Activated CD4-positive, alpha-beta T cell treated with anti-CD3 and anti-CD28 coated beads for 24 hours (primary cell): ENCODE measurements at regions not wholly inside any gene's neighbourhood (a gene's known extent, or its start where the extent isn't known, plus 50 kb on each side); places are given as distances from the start of the nearest gene placed in this dataset.
"Not testable (repeated sequence)": the region's sequence is repeated elsewhere in the genome, so short reads cannot be mapped to it uniquely, and the experiment has no call there.

ENCODE experiments used
- DNase-seq, 2 donors: peaks; one replicate each; pipeline ENCODE4 v3.0.0-alpha.2; 2020; ENCODE audit warnings: low read depth in 2 of 2

GRCh38 chrX:140342410-140342809 is 162.5 kb downstream of the SOX3 start:
- DNase-seq: no peak

- DNase-seq: no peak
These were observed 167.6 kb downstream of the SOX3 start for GRCh38 chrX:140337263-140337662.

- DNase-seq: no peak
These were observed 186.6 kb downstream of the SOX3 start for GRCh38 chrX:140318296-140318695.

- DNase-seq: no peak
These were observed 187.4 kb downstream of the SOX3 start for GRCh38 chrX:140317462-140317861.

- no peak for DNase-seq
These were observed 205.7 kb downstream of the SOX3 start for GRCh38 chrX:140298960-140299825.

GRCh38 chrX:140297273-140297672 is 207.6 kb downstream of the SOX3 start:
- no peak for DNase-seq

GRCh38 chrX:140292961-140293360 is 211.9 kb downstream of the SOX3 start:
- no peak for DNase-seq

GRCh38 chrX:140292188-140292587 is 212.7 kb downstream of the SOX3 start:
- DNase-seq: no peak

GRCh38 chrX:140274811-140275525 is 229.9 kb downstream of the SOX3 start:
- no peak for DNase-seq

GRCh38 chrX:140273921-140274320 is 230.9 kb downstream of the SOX3 start:
- no peak for DNase-seq

- DNase-seq: no peak
These were observed 254.5 kb downstream of the SOX3 start for GRCh38 chrX:140250391-140250790.

- no peak for DNase-seq
These were observed 255.8 kb downstream of the SOX3 start for GRCh38 chrX:140249088-140249487.

GRCh38 chrX:140229191-140229590 is 263.9 kb upstream of the CXorf66 start:
- DNase-seq: no peak

- DNase-seq: not testable (repeated sequence)
These were observed 260.7 kb upstream of the CXorf66 start for GRCh38 chrX:140226037-140226436.

GRCh38 chrX:140215894-140216293 is 250.6 kb upstream of the CXorf66 start:
- not testable (repeated sequence) for DNase-seq

GRCh38 chrX:140214518-140214917 is 249.2 kb upstream of the CXorf66 start:
- DNase-seq: not testable (repeated sequence)

GRCh38 chrX:140206657-140207056 is 241.3 kb upstream of the CXorf66 start:
- no peak for DNase-seq

- no peak for DNase-seq
These were observed 225.3 kb upstream of the CXorf66 start for GRCh38 chrX:140190441-140191108.

- DNase-seq: no peak
These were observed 215.3 kb upstream of the CXorf66 start for GRCh38 chrX:140180585-140180984.

GRCh38 chrX:140177821-140178220 is 212.5 kb upstream of the CXorf66 start:
- no peak for DNase-seq

- no peak for DNase-seq
These were observed 207.1 kb upstream of the CXorf66 start for GRCh38 chrX:140172401-140172800.

GRCh38 chrX:140167551-140167950 is 202.2 kb upstream of the CXorf66 start:
- no peak for DNase-seq
